H1 (cell line): ENCODE measurements at regions not wholly inside any gene's neighbourhood (a gene's known extent, or its start where the extent isn't known, plus 50 kb on each side); places are given as distances from the start of the nearest gene placed in this dataset.

Experiments used
- CTCF ChIA-PET: fragments of 300-600 bp; sonication (Branson Sonifier 250); formaldehyde crosslinking; loops from one replicate; lab custom pipeline; 2021; ENCODE audit not compliant: partially characterized antibody; lab: Charles Lee
- POLR2A ChIA-PET: fragments of 300-600 bp; sonication (Branson Sonifier 250); formaldehyde crosslinking; loops from one replicate; lab custom pipeline; 2021; ENCODE audit warnings: inconsistent platforms; ENCODE audit not compliant: partially characterized antibody; lab: Charles Lee
- DNase-seq, 2 experiments: peaks; one replicate each; pipeline versions ENCODE4 v3.0.0 to v3.0.0-alpha.2; 2010 to 2022; ENCODE audit warnings: low spot score in 2 of 2, low read depth in 1 of 2, mixed read lengths in 1 of 2
- FAIRE-seq: peaks from 2 replicates; lab custom pipeline; 2011; peaks lifted over from hg19 to GRCh38; lab: Jason Lieb, UNC
- H2AFZ ChIP-seq: 2 replicates; pipeline ENCODE4 v1.8.1; 2012; ENCODE audit warnings: low read length, inconsistent platforms
- H2AK5ac ChIP-seq: 2 replicates; pipeline ENCODE4 v1.6.1; 2013; ENCODE audit warnings: low read depth, low read length
- H2BK120ac ChIP-seq: replicated peaks from 2 replicates; pipeline ENCODE3; 2013; ENCODE audit warnings: low read depth, low read length, inconsistent platforms
- H2BK12ac ChIP-seq: 2 replicates; pipeline ENCODE4 v1.6.1; 2013; ENCODE audit warnings: low read depth, low read length
- H2BK15ac ChIP-seq: 2 replicates; pipeline ENCODE4 v1.6.1; 2013; ENCODE audit warnings: low read length
- H2BK20ac ChIP-seq: 2 replicates; pipeline ENCODE4 v1.6.1; 2013; ENCODE audit warnings: low read length
- H2BK5ac ChIP-seq: 2 replicates; pipeline ENCODE4 v1.6.1; 2013; ENCODE audit warnings: low read depth, low read length
- H3K14ac ChIP-seq: 2 replicates; pipeline ENCODE4 v1.6.1; 2013; ENCODE audit warnings: inconsistent platforms; ENCODE audit not compliant: insufficient read length
- H3K18ac ChIP-seq: 2 replicates; pipeline ENCODE4 v1.6.1; 2013; ENCODE audit warnings: low read length; ENCODE audit errors: extremely low read depth
- H3K23ac ChIP-seq: 2 replicates; pipeline ENCODE4 v1.6.1; 2013; ENCODE audit warnings: inconsistent platforms; ENCODE audit not compliant: insufficient read length
- H3K23me2 ChIP-seq: 2 replicates; pipeline ENCODE4 v1.6.1; 2013; ENCODE audit warnings: low read depth, low read length
- H3K27ac ChIP-seq: 2 replicates; pipeline ENCODE4 v1.6.1; 2011; ENCODE audit warnings: low read depth, low read length, inconsistent platforms
- H3K27me3 ChIP-seq, 4 experiments: replicated peaks in 1 of 4; 1 replicate in 1 of 4; 2 replicates in 3 of 4; pipeline versions ENCODE4 v1.6.1 to v1.8.1; 2011 to 2013; ENCODE audit warnings: low read length in 3 of 4, mild to moderate bottlenecking in 3 of 4, inconsistent platforms in 2 of 4, mixed read lengths in 2 of 4, moderate library complexity in 1 of 4; ENCODE audit not compliant: control insufficient read depth in 3 of 4, insufficient read depth in 3 of 4; ENCODE audit errors: extremely low read depth in 1 of 4
- H3K36me3 ChIP-seq, 4 experiments: 2 replicates each; pipeline versions ENCODE4 v1.6.1 to v1.8.1; 2011 to 2013; ENCODE audit warnings: mild to moderate bottlenecking in 4 of 4, low read length in 3 of 4, moderate library complexity in 2 of 4, control low read depth in 1 of 4, inconsistent platforms in 1 of 4; ENCODE audit not compliant: insufficient read depth in 4 of 4, control insufficient read depth in 2 of 4
- H3K4ac ChIP-seq: replicated peaks from 2 replicates; pipeline ENCODE3; 2013; ENCODE audit warnings: low read length, low read depth, mixed read lengths, inconsistent platforms; ENCODE audit not compliant: insufficient read length
- H3K4me1 ChIP-seq, 4 experiments: replicated peaks in 1 of 4; 1 replicate in 1 of 4; 2 replicates in 3 of 4; pipeline versions ENCODE4 v1.6.1 to v1.8.1; 2011 to 2013; ENCODE audit warnings: low read length in 3 of 4, inconsistent platforms in 2 of 4, mixed read lengths in 1 of 4; ENCODE audit not compliant: insufficient read depth in 4 of 4, control insufficient read depth in 3 of 4
- H3K4me2 ChIP-seq, 2 experiments: 2 replicates each; pipeline versions ENCODE4 v1.6.1 to v1.8.1; 2011 to 2013; ENCODE audit warnings: low read depth in 2 of 2, low read length in 2 of 2, control low read depth in 1 of 2, inconsistent platforms in 1 of 2, mild to moderate bottlenecking in 1 of 2; ENCODE audit not compliant: insufficient read depth in 1 of 2
- H3K4me3 ChIP-seq, 4 experiments: fragments of 200-600, 300-600 bp in 1 of 4; sonication (generic), shearing (Covaris generic), sonication (Bioruptor Twin) in 1 of 4; 2 replicates each; pipeline versions ENCODE4 v1.5.1 to v1.8.1; 2011 to 2016; ENCODE audit warnings: low read length in 4 of 4, low read depth in 3 of 4, control low read depth in 2 of 4, inconsistent platforms in 2 of 4, mild to moderate bottlenecking in 2 of 4, mixed read lengths in 1 of 4, moderate library complexity in 1 of 4; ENCODE audit not compliant: insufficient read depth in 2 of 4; ENCODE audit errors: extremely low read depth in 1 of 4
- H3K56ac ChIP-seq: replicated peaks from 2 replicates; pipeline ENCODE3; 2013; ENCODE audit warnings: low read depth, mild to moderate bottlenecking, mixed read lengths, low read length, inconsistent platforms; ENCODE audit not compliant: insufficient read length
- H3K79me1 ChIP-seq: 2 replicates; pipeline ENCODE4 v1.6.1; 2013; ENCODE audit warnings: low read depth, low read length, control low read depth
- H3K79me2 ChIP-seq, 2 experiments: 2 replicates each; pipeline versions ENCODE4 v1.6.1 to v1.8.1; 2012 to 2013; ENCODE audit warnings: low read length in 2 of 2, mild to moderate bottlenecking in 2 of 2, inconsistent platforms in 1 of 2; ENCODE audit not compliant: insufficient read depth in 2 of 2, control insufficient read depth in 1 of 2
- H3K9ac ChIP-seq, 4 experiments: replicated peaks in 1 of 4; 1 replicate in 1 of 4; 2 replicates in 3 of 4; pipeline versions ENCODE4 v1.6.1 to v1.8.1; 2011 to 2013; ENCODE audit warnings: low read depth in 3 of 4, low read length in 3 of 4, control low read depth in 2 of 4, mild to moderate bottlenecking in 2 of 4, moderate library complexity in 2 of 4, inconsistent platforms in 1 of 4; ENCODE audit errors: extremely low read depth in 1 of 4
- H3K9me3 ChIP-seq, 2 experiments: 2 replicates each; pipeline versions ENCODE4 v1.6.1 to v1.8.1; 2012 to 2013; ENCODE audit warnings: mild to moderate bottlenecking in 2 of 2, moderate library complexity in 2 of 2, control low read depth in 1 of 2, inconsistent platforms in 1 of 2, low read depth in 1 of 2, low read length in 1 of 2, mixed read lengths in 1 of 2; ENCODE audit not compliant: insufficient read depth in 2 of 2
- H4K20me1 ChIP-seq, 2 experiments: replicated peaks in 1 of 2; 2 replicates each; pipeline versions ENCODE3 to v1.8.1; 2011 to 2013; ENCODE audit warnings: inconsistent platforms in 2 of 2, low read length in 2 of 2, mild to moderate bottlenecking in 1 of 2; ENCODE audit not compliant: insufficient read depth in 2 of 2, control insufficient read depth in 1 of 2
- H4K5ac ChIP-seq: 2 replicates; pipeline ENCODE4 v1.6.1; 2013; ENCODE audit warnings: low read length, low read depth, mixed read lengths, inconsistent platforms; ENCODE audit not compliant: insufficient read length
- H4K8ac ChIP-seq: 2 replicates; pipeline ENCODE4 v1.8.0; 2013; ENCODE audit warnings: mild to moderate bottlenecking, moderate library complexity, low read length, inconsistent platforms; ENCODE audit not compliant: insufficient read depth; ENCODE audit errors: extremely low read depth
- H4K91ac ChIP-seq: replicated peaks from 2 replicates; pipeline ENCODE3; 2013; ENCODE audit warnings: low read length, mixed read lengths, inconsistent platforms; ENCODE audit not compliant: insufficient read length
- CHD2 ChIP-seq: IDR thresholded peaks from 2 replicates; pipeline ENCODE4 v1.6.1; 2012; ENCODE audit warnings: low read length, improper control_type of control experiment
- KDM1A ChIP-seq: fragments of 200-600, 300-600 bp; sonication (generic); IDR thresholded peaks from 2 replicates; pipeline ENCODE4 v1.7.1; 2016; ENCODE audit warnings: mild to moderate bottlenecking, low read length, borderline replicate concordance
- NANOG ChIP-seq: IDR thresholded peaks from 2 replicates; pipeline ENCODE4 v1.6.1; 2011; ENCODE audit warnings: low read length, low read depth, mild to moderate bottlenecking, inconsistent platforms; ENCODE audit not compliant: insufficient read depth, poor library complexity, severe bottlenecking
- POLR2A ChIP-seq, 2 experiments: IDR thresholded peaks; 1 replicate in 1 of 2; 2 replicates in 1 of 2; pipeline ENCODE4 v1.6.1; 2011; ENCODE audit warnings: low read depth in 2 of 2, low read length in 2 of 2, mild to moderate bottlenecking in 2 of 2; ENCODE audit errors: control extremely low read depth in 1 of 2
- WGBS, 2 experiments: shearing (Covaris generic) in 1 of 2; methylation state at CpG; one replicate each; pipeline versions ENCODE4 v1.1.6 to v1.1.7; 2013 to 2015; ENCODE audit warnings: low lambda C conversion rate in 2 of 2, mixed read lengths in 2 of 2, inconsistent platforms in 1 of 2, low coverage in 1 of 2, missing lambda C conversion rate in 1 of 2; ENCODE audit not compliant: insufficient replicate concordance in 2 of 2, insufficient coverage in 1 of 2, insufficient read length in 1 of 2; ENCODE audit errors: extremely low coverage in 1 of 2, missing lambda C conversion rate in 1 of 2; 5-methylcytosine and 5-hydroxymethylcytosine counted together

GRCh38 chr5:108508979-108509378 lies 127.1 kb upstream of the FBXL17 start:
- Histone ChIP-seq H2BK120ac (no peak overlapping the region), H3K9ac (no peak overlapping the region), H4K5ac (no peak overlapping the region), H4K8ac (no peak overlapping the region), H3K4me1 (no peaks in the 10 kb centered on the region), H3K4ac (no peak overlapping the region), H3K36me3 (no peaks in the 10 kb centered on the region), H4K91ac (no peak overlapping the region), H2BK15ac (no peak overlapping the region), H3K79me2 (no peaks in the 10 kb centered on the region), H2AK5ac (no peak overlapping the region), H2AFZ (no peak overlapping the region), H3K27ac (no peak overlapping the region), H3K18ac (no peak overlapping the region), H2BK5ac (no peak overlapping the region), H3K79me1 (no peaks in the 10 kb centered on the region), H3K4me2 (no peak overlapping the region), H3K56ac (no peak overlapping the region), H3K27me3 (no peaks in the 10 kb centered on the region), H3K23ac (no peak overlapping the region), H3K23me2 (no peaks in the 10 kb centered on the region), H3K9me3 (no peaks in the 10 kb centered on the region), H3K14ac (no peak overlapping the region), H2BK20ac (no peak overlapping the region), H3K4me3 (no peak overlapping the region), H2BK12ac (no peak overlapping the region), H4K20me1 (no peaks in the 10 kb centered on the region)
- FAIRE-seq (no peak), DNase-seq (no peak)
- ChIA-PET POLR2A (no interaction called here), CTCF (no interaction called here)
- 96% methylated on average over 3 of the region's 3 CpGs; no CpG with 5 or more reads in 1 of the 2 experiments for WGBS, 2 experiments
- TF ChIP-seq KDM1A = no peak
- TF ChIP-seq NANOG = no peak
- TF ChIP-seq CHD2 = no peak
- TF ChIP-seq POLR2A (IDR thresholded peaks at IDR 0.05; ENCODE audit: control extremely low read depth in 1 of 2, low read depth in 2 of 2, low read length in 2 of 2) = no peak
